HG02763 (cell line): ENCODE measurements at regions not wholly inside any gene's neighbourhood (a gene's known extent, or its start where the extent isn't known, plus 50 kb on each side); places are given as distances from the start of the nearest gene placed in this dataset.
"Not testable (repeated sequence)": the region's sequence is repeated elsewhere in the genome, so short reads cannot be mapped to it uniquely, and the experiment has no call there.

Experiments used
- ATAC-seq: cut with Tn5 transposase; IDR thresholded peaks from one replicate; pipeline ENCODE4 v1.9.1; 2021; ENCODE audit warnings: mild to moderate bottlenecking, moderate library complexity; ENCODE audit not compliant: unreplicated experiment

- no peak for ATAC-seq
Observed at GRCh38 chr7:81298951-81299666, 380.3 kb upstream of the SEMA3C start.

GRCh38 chr7:81297317-81297716 lies 378.5 kb upstream of the SEMA3C start:
- ATAC-seq = no peak

GRCh38 chr7:81296726-81297125 lies 377.9 kb upstream of the SEMA3C start:
- no peak for ATAC-seq

- no peak for ATAC-seq
Observed at GRCh38 chr7:81294897-81295515, 376.2 kb upstream of the SEMA3C start.

GRCh38 chr7:81293806-81294205 lies 375.0 kb upstream of the SEMA3C start:
- no peak for ATAC-seq

GRCh38 chr7:81286754-81287153 lies 367.9 kb upstream of the SEMA3C start:
- ATAC-seq = not testable (repeated sequence)

- ATAC-seq = no peak
Observed at GRCh38 chr7:81285142-81285871, 366.5 kb upstream of the SEMA3C start.

GRCh38 chr7:81284576-81284975 lies 365.7 kb upstream of the SEMA3C start:
- no peak for ATAC-seq

GRCh38 chr7:81280531-81280930 lies 361.7 kb upstream of the SEMA3C start:
- ATAC-seq = no peak

- no peak for ATAC-seq
Observed at GRCh38 chr7:81277691-81278090, 358.8 kb upstream of the SEMA3C start.

GRCh38 chr7:81273601-81274397 lies 354.9 kb upstream of the SEMA3C start:
- ATAC-seq = no peak

GRCh38 chr7:81272176-81272575 lies 353.3 kb upstream of the SEMA3C start:
- ATAC-seq = no peak

GRCh38 chr7:81268551-81268950 lies 349.7 kb upstream of the SEMA3C start:
- no peak for ATAC-seq

GRCh38 chr7:81267508-81267907 lies 348.7 kb upstream of the SEMA3C start:
- no peak for ATAC-seq

GRCh38 chr7:81264116-81264515 lies 345.3 kb upstream of the SEMA3C start:
- ATAC-seq = no peak

GRCh38 chr7:81260152-81260551 lies 341.3 kb upstream of the SEMA3C start:
- ATAC-seq = no peak

- ATAC-seq = no peak
Observed at GRCh38 chr7:81256991-81257390, 338.1 kb upstream of the SEMA3C start.

- no peak for ATAC-seq
Observed at GRCh38 chr7:81248420-81248819, 329.6 kb upstream of the SEMA3C start.

- ATAC-seq = not testable (repeated sequence)
Observed at GRCh38 chr7:81247364-81247763, 328.5 kb upstream of the SEMA3C start.

- no peak for ATAC-seq
Observed at GRCh38 chr7:81245353-81245752, 326.5 kb upstream of the SEMA3C start.

- no peak for ATAC-seq
Observed at GRCh38 chr7:81244224-81244623, 325.4 kb upstream of the SEMA3C start.
